ENCODE measurements at regions not wholly inside any gene's neighbourhood (a gene's known extent, or its start where the extent isn't known, plus 50 kb on each side); places are given as distances from the start of the nearest gene placed in this dataset.

- DNase-seq, result no peak
Observed at GRCh38 chr2:220068846-220069245, 441.4 kb downstream of the SLC4A3 start.

DNA sequence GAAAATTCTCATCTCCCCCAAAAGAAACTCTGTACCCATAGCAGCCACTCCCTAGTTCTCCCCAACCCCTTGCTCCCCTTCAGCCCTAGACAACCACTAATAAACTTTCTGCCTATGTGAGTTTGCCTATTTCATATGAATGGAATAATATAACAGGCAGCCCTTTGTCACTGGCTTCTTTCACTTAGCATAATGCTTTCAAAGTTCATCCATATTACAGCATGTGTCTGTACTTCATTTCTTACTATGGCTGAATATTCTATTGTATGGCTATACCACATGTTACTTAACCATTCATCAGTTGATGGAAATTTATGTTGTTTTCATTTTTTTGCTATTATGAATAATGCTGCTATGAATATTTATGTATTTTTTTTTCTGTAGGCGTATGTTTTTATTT lies 442.9 kb downstream of the SLC4A3 start:
- no peak for DNase-seq

DNA sequence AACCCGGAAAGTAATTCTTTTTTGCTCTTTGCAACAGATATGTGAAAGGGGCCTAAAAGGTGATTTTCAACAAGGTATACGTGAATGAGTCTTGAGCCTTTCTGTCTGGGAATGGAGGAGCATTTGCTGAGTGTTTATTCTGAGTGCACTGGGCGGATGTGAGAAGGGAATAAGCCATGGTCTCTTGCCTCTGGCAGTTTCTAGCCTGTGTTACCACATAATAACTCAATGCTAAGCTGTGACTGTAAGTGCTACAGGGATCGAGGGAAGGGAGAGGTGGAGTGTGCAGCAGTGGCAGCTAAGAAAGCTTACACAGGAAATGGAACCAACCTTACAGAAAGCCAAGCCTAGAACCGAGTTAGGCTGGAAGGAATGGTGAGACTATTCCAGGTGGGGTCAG lies 444.3 kb downstream of the SLC4A3 start:
- DNase-seq, result no peak

- no peak for DNase-seq
Observed at GRCh38 chr2:220072669-220073220, 445.3 kb downstream of the SLC4A3 start.

DNA sequence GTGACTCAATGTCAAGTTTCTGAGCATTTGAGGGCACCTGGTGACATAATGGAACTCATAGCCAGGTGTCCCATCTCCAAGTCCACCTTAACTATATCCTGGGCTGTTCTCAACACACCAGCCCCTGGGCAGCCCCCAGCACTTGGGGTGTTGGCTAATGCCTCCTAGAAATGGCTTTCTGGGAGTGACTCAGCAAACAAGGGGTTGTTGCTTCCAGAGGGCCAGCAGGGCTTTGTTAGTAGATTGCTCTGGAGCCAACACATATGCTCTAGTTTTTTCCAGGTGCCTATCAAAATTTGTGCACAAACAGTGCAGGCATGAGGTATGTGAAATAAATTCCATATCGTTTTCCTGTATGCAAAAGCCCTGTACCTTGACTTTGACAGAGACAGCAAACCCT lies 448.4 kb downstream of the SLC4A3 start:
- DNase-seq, result no peak

- no peak for DNase-seq
Observed at GRCh38 chr2:220076734-220077133, 449.3 kb downstream of the SLC4A3 start.

- DNase-seq, result no peak
Observed at GRCh38 chr2:220077488-220077887, 450.1 kb downstream of the SLC4A3 start.

GRCh38 chr2:220078439-220078838 lies 451.0 kb downstream of the SLC4A3 start:
- DNase-seq, result no peak

GRCh38 chr2:220079595-220079994 lies 452.2 kb downstream of the SLC4A3 start:
- no peak for DNase-seq

- DNase-seq, result no peak
Observed at GRCh38 chr2:220081171-220081570, 453.7 kb downstream of the SLC4A3 start.

DNA sequence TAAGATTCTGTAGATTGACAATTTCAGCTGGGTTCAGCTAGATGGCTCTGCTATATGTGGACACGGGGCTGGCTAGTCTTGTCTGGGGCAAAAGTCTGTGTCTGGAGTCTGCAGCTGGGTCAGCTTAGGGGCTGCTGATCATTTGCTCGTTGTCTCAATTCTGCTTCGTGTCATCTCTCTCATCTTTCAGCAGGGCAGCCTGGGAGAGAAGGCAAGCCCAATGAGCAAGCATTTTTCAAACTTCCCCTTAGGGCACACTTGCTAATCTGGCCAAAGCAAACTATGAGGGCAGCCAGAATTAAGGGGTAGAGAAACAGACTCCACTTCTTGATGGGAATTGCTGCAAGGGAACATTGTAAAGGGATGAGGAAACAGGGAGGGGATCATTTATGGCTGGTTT lies 462.6 kb downstream of the SLC4A3 start:
- DNase-seq, result no peak

- DNase-seq, result no peak
Observed at GRCh38 chr2:220096406-220096805, 469.0 kb downstream of the SLC4A3 start.

DNA sequence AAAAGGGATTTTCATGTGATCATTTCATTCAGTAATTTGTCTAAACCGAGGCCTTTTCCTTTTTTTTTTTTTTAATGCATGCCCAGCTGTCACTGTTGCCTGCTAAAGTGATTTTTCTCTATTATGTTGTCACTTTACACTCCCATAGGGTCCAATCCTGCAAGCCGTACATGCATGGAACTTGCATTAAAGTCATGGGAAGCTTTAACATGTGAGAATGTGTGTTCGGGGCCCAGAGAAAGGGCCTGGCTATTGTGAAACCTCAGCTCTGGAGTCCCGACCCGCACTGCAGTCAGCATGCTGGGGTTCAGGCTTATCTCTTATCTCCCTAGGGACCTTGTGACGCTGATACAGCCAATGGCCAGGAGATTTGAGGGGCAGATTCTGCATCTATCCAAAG lies 474.6 kb downstream of the SLC4A3 start:
- no peak for DNase-seq

DNA sequence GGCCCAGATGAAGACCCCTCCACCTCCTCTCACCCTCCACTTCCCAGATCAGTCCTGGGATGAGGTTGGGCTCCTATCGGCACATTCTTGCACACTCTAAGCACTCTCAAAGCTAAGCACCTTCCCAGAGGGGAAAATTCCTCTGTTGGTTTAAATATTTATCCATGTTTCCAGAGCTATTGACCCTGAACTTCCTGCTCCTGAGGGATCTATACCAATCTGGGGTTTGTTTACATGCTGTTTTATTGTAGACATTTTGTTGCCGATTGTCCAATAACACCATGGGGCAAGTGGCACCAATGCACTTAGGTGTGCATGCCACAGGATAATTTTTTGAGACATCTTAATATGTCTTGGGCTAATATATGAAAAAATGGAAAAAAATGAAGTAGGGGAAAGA lies 476.2 kb downstream of the SLC4A3 start:
- no peak for DNase-seq

GRCh38 chr2:220104871-220105351 lies 477.5 kb downstream of the SLC4A3 start:
- DNase-seq, result no peak

DNA sequence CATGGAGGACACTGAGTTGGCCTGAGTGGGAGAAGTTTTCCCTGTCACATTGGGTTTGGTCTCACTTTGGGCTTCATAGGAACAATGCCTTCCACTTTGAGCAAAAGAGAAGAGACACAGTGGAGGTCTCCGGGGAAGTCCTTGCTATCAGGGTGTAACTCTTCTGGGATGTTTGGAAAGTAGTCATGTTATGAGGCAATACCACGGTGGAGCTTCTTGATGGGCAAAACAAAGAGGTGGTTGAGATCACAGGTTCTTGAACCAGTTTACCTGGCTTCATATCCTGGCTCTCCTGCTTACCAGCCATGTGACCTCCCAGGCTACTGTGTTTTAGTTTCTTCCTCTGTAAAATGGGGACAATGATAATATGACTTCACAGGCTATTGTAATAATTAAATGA lies 478.6 kb downstream of the SLC4A3 start:
- no peak for DNase-seq

DNA sequence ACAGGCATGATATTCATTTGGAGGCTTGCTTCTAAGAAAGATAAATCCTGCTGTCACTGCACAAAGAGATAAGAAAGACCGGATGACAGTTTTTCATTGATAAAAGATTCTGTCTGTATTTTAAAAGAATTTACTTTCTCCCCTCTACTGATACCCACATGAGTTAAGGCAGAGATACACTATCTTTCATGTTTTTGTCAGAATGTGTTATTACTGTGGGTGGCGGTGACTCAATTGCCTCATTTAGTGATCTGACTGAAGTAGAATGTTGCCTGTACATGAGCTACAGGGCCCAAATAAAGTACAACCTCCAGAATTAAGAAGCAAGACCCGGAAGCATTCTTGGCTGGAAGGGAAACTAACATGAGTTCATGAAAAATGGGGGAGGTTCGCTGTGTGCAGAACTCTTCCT lies 480.0 kb downstream of the SLC4A3 start:
- no peak for DNase-seq

- DNase-seq, result no peak
Observed at GRCh38 chr2:220114443-220114842, 487.0 kb downstream of the SLC4A3 start.

DNA sequence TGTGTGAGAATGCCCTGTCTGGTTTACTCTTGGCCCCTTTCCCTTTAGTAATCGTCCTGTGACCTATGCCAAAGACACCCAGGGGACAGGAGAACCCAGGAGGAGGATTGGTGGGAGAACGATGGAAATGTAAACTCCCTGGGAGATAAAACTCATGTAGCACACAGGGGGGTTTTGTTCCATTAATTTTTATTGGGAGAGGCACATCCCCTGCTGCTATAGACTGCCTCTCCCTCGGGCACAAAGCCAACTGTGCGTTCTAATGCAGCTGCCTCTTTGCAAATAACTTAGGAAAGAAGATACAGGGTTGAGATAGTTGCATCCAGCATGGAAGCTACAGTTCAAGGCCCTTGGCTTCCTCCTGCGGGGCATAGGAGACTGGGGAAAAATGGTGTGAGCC lies 489.6 kb downstream of the SLC4A3 start:
- no peak for DNase-seq

DNA sequence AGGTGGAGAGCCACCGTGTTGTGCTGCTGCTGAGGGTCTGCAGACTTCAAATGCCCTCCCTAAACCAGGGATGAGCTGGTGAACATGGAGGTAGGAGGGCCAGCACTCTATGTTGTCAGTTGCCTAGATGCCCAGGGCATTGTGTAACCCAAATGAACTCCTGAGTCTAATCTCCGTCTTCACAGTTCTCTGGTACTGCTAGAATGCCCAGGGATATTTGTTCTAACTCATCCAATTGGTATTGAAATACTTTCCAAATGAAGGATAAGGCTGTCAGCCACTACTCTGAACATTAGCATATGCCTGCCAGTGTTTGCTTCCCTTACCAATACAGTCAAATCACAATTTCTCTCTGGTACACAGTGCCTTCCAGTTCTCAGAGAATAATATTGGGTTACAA lies 492.6 kb downstream of the SLC4A3 start:
- DNase-seq, result no peak

GRCh38 chr2:220123751-220124150 lies 496.3 kb downstream of the SLC4A3 start:
- no peak for DNase-seq

GRCh38 chr2:220125551-220125950 lies 498.1 kb downstream of the SLC4A3 start:
- no peak for DNase-seq

- DNase-seq, result no peak
Observed at GRCh38 chr2:220127311-220127710, 499.9 kb downstream of the SLC4A3 start.

DNA sequence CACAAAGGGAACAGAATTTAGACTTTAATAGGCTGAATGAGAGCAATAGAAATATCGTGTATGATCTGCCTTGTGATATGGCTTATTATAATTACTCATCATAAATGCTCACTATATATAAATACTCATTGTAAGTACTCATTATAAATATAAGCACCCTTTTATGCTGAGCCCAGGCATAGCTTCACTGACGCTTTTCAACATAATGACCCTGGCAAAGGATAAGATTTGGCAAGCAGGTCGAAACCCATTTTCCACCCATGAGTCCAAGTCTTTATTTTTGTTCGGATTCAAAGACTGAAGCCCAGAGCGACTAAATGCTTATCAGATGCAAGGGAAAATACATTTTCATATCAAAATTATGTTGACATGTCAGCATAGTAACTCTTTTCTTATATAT lies 500.4 kb downstream of the SLC4A3 start:
- DNase-seq, result no peak

DNA sequence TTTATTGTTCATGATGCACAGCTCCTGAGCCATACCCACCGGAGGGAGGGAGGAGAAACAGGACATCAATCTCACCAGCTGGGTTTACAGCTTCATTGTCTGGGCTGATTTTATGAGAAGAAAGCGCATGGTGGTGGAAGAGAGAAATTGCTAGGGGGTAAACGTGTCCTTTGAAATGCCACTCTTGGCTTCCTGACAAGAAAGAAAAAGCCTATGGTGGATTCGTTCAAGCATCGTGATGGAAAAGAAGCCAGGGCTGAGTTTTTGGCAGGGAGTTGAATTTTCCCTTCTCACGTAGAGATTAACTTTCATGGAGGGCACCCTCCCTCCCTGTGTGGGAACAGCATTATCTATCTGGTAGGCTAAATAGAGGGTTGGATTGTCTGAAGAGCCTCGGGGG lies 502.0 kb downstream of the SLC4A3 start:
- no peak for DNase-seq

Measured in activated naive CD4-positive, alpha-beta T cell treated with Interleukin-2 at 50 U/mL for 16 hours (primary cell).